K562 (cell line): ENCODE measurements at regions not wholly inside any gene's neighbourhood (a gene's known extent, or its start where the extent isn't known, plus 50 kb on each side); places are given as distances from the start of the nearest gene placed in this dataset.

ENCODE experiments used
- ADNP ChIP-seq: fragments of 200-800 bp; sonication (Bioruptor generic); IDR thresholded peaks from 2 replicates; pipeline ENCODE4 v1.6.1; 2016; ENCODE audit warnings: missing genetic modification characterization, missing compliant biosample characterization
- ARID4B ChIP-seq: sonication (generic); formaldehyde crosslinking; IDR thresholded peaks from 2 replicates; pipeline ENCODE4 v1.8.0; 2022; ENCODE audit warnings: mild to moderate bottlenecking, missing genetic modification reagents
- C11orf30 ChIP-seq: fragments of 450-650 bp; IDR thresholded peaks from 2 replicates; pipeline ENCODE4 v1.6.1; 2016; ENCODE audit warnings: low read depth, mild to moderate bottlenecking
- ETV6 ChIP-seq, 3 experiments: fragments of 150-350 bp in 1 of 3; sonication (generic) in 1 of 3; formaldehyde crosslinking in 1 of 3; IDR thresholded peaks; 2 replicates each; pipeline versions ENCODE4 v1.6.1 to v1.8.0; 2014 to 2022; ENCODE audit warnings: borderline replicate concordance in 2 of 3, low read depth in 2 of 3, antibody characterized with exemption in 1 of 3, low read length in 1 of 3, mild to moderate bottlenecking in 1 of 3, missing genetic modification reagents in 1 of 3
- HLTF ChIP-seq: fragments of 450-650 bp; IDR thresholded peaks from 2 replicates; pipeline ENCODE4 v1.6.1; 2016
- HNRNPL ChIP-seq: fragments of 200-400 bp; formaldehyde crosslinking; IDR thresholded peaks from 2 replicates; pipeline ENCODE4 v1.6.1; 2017; ENCODE audit warnings: low read depth, mild to moderate bottlenecking, low read length
- NELFE ChIP-seq: IDR thresholded peaks from 2 replicates; pipeline ENCODE4 v1.6.1; 2011; ENCODE audit warnings: mild to moderate bottlenecking; ENCODE audit not compliant: insufficient read depth, insufficient read length
- RREB1 ChIP-seq: fragments of 250-450 bp; sonication (Bioruptor Pico); IDR thresholded peaks from 2 replicates; pipeline ENCODE4 v1.4.0; 2020
- ZC3H8 ChIP-seq: fragments of 450-650 bp; IDR thresholded peaks from 2 replicates; pipeline ENCODE4 v1.6.1; 2017

GRCh38 chr6:23246896-23247295, 677.5 kb downstream of the HDGFL1 start (continued):
- TF ChIP-seq ARID4B (CRISPR knock-in tag) (no peak), HLTF (no peak), ADNP (tag) (no peak), HNRNPL (no peak), RREB1 (no peak), ETV6 (IDR thresholded peaks at IDR 0.05; ENCODE audit: borderline replicate concordance in 1 of 2, low read depth in 2 of 2, low read length in 1 of 2) (no peak), ETV6 (CRISPR knock-in tag; IDR thresholded peaks at IDR 0.05; ENCODE audit: borderline replicate concordance) (no peak), ZC3H8 (no peak), NELFE (no peak), C11orf30 (no peak)
